SU-DHL-6 (cell line): ENCODE measurements at regions not wholly inside any gene's neighbourhood (a gene's known extent, or its start where the extent isn't known, plus 50 kb on each side); places are given as distances from the start of the nearest gene placed in this dataset.

Source experiments
- H2AFZ ChIP-seq: fragments of 200-600 bp; sonication (generic); 2 replicates; pipeline ENCODE4 v1.6.1; 2014; ENCODE audit warnings: low read depth, mild to moderate bottlenecking, moderate library complexity, mixed read lengths, antibody characterized with exemption, low read length; ENCODE audit not compliant: severe bottlenecking
- H3F3A ChIP-seq: fragments of 200-600 bp; shearing (Covaris generic); 2 replicates; pipeline ENCODE4 v1.6.0; 2016; ENCODE audit warnings: antibody characterized with exemption, mild to moderate bottlenecking; ENCODE audit not compliant: insufficient read depth
- H3K27ac ChIP-seq: fragments of 200-600 bp; sonication (generic); 2 replicates; pipeline ENCODE4 v1.5.1; 2016; ENCODE audit warnings: low read depth, mild to moderate bottlenecking, low read length, moderate library complexity, mixed read lengths
- H3K27me3 ChIP-seq: fragments of 200-600 bp; sonication (generic), shearing (Covaris generic); 2 replicates; pipeline ENCODE4 v1.6.0; 2014; ENCODE audit warnings: mild to moderate bottlenecking, low read length
- H3K36me3 ChIP-seq: fragments of 200-600 bp; sonication (generic); 2 replicates; pipeline ENCODE4 v1.6.1; 2014; ENCODE audit warnings: mild to moderate bottlenecking, low read length, mixed read lengths
- H3K4me2 ChIP-seq: fragments of 300-600, 200-600 bp; shearing (Covaris generic), sonication (generic); 2 replicates; pipeline ENCODE4 v1.6.0; 2014; ENCODE audit warnings: low read length, low read depth, mild to moderate bottlenecking; ENCODE audit not compliant: poor library complexity, severe bottlenecking
- H3K4me3 ChIP-seq: fragments of 200-600 bp; sonication (generic); 2 replicates; pipeline ENCODE4 v1.5.1; 2014; ENCODE audit warnings: antibody characterized with exemption, low read length, mild to moderate bottlenecking, mixed read lengths; ENCODE audit not compliant: insufficient read depth, poor library complexity, severe bottlenecking
- H3K79me2 ChIP-seq: fragments of 200-600 bp; sonication (generic); 2 replicates; pipeline ENCODE4 v1.6.1; 2014; ENCODE audit warnings: mild to moderate bottlenecking, low read length, moderate library complexity; ENCODE audit not compliant: insufficient read depth
- H3K9ac ChIP-seq: fragments of 200-600 bp; sonication (generic); 2 replicates; pipeline ENCODE4 v1.7.0; 2014; ENCODE audit warnings: mild to moderate bottlenecking, low read length
- H3K9me2 ChIP-seq: fragments of 200-600 bp; sonication (generic); replicated peaks from 2 replicates; pipeline ENCODE4 v1.6.1; 2014; ENCODE audit warnings: low read length; ENCODE audit not compliant: insufficient read depth
- H3K9me3 ChIP-seq: fragments of 200-600 bp; sonication (generic); 2 replicates; pipeline ENCODE4 v1.6.1; 2014; ENCODE audit warnings: low read length, mixed read lengths; ENCODE audit not compliant: insufficient read depth
- H4K20me1 ChIP-seq: fragments of 200-600 bp; sonication (generic); 2 replicates; pipeline ENCODE4 v1.6.1; 2014; ENCODE audit warnings: low read depth, mild to moderate bottlenecking, antibody characterized with exemption, low read length, moderate library complexity, mixed read lengths
- CTCF ChIP-seq: fragments of 200-600 bp; sonication (generic); IDR thresholded peaks from one replicate; pipeline ENCODE4 v1.5.1; 2017; ENCODE audit warnings: antibody characterized with exemption, mild to moderate bottlenecking, low read length, moderate library complexity; ENCODE audit not compliant: insufficient read depth, poor library complexity, severe bottlenecking
- EZH2phosphoT487 ChIP-seq: fragments of 200-600 bp; sonication (generic), shearing (Covaris generic); conservative IDR thresholded peaks from 2 replicates; pipeline ENCODE4 v1.6.1; 2018; ENCODE audit warnings: mild to moderate bottlenecking, antibody characterized with exemption, low read length, moderate library complexity, mixed read lengths

GRCh38 chr18:73316513-73316912, 448.7 kb upstream of the NETO1 start:
- Histone ChIP-seq H3K79me2 (no peaks in the 10 kb centered on the region), H4K20me1 (no peaks in the 10 kb centered on the region), H3K4me3 (no peak overlapping the region), H3K9me2 (no peaks in the 10 kb centered on the region), H3K27ac (no peak overlapping the region), H3K27me3 (no peaks in the 10 kb centered on the region), H3K4me2 (no peak overlapping the region), H3K36me3 (no peaks in the 10 kb centered on the region), H3F3A (no peaks in the 10 kb centered on the region), H3K9ac (no peak overlapping the region), H3K9me3 (no peaks in the 10 kb centered on the region), H2AFZ (no peak overlapping the region)
- TF ChIP-seq EZH2phosphoT487 (no peak), CTCF (no peak)

GRCh38 chr18:73315381-73315780, 447.6 kb upstream of the NETO1 start:
- Histone ChIP-seq H3F3A (no peaks in the 10 kb centered on the region), H3K79me2 (no peaks in the 10 kb centered on the region), H3K4me2 (no peak overlapping the region), H3K27me3 (no peaks in the 10 kb centered on the region), H3K36me3 (no peaks in the 10 kb centered on the region), H2AFZ (no peak overlapping the region), H3K27ac (no peak overlapping the region), H3K9ac (no peak overlapping the region), H4K20me1 (no peaks in the 10 kb centered on the region), H3K9me2 (no peaks in the 10 kb centered on the region), H3K4me3 (no peak overlapping the region), H3K9me3 (no peaks in the 10 kb centered on the region)
- no peak for TF ChIP-seq EZH2phosphoT487
- no peak for TF ChIP-seq CTCF

GRCh38 chr18:73313476-73313875, 445.7 kb upstream of the NETO1 start:
- Histone ChIP-seq H3K9me3 (no peaks in the 10 kb centered on the region), H3K27ac (no peak overlapping the region)

More at GRCh38 chr18:73313476-73313875, 445.7 kb upstream of the NETO1 start:
- no peaks in the 10 kb centered on the region for H3K9me2 ChIP-seq
- H3K9ac ChIP-seq = no peak overlapping the region
- TF ChIP-seq CTCF = no peak
- no peak for TF ChIP-seq EZH2phosphoT487
- no peak overlapping the region for H3K4me2 ChIP-seq
- H3K27me3 ChIP-seq = no peaks in the 10 kb centered on the region
- no peaks in the 10 kb centered on the region for H4K20me1 ChIP-seq
- no peaks in the 10 kb centered on the region for H3K36me3 ChIP-seq
- H3F3A ChIP-seq = no peaks in the 10 kb centered on the region
- H2AFZ ChIP-seq = no peak overlapping the region
- no peak overlapping the region for H3K4me3 ChIP-seq
- no peaks in the 10 kb centered on the region for H3K79me2 ChIP-seq
